ENCODE measurements at regions not wholly inside any gene's neighbourhood (a gene's known extent, or its start where the extent isn't known, plus 50 kb on each side); places are given as distances from the start of the nearest gene placed in this dataset.

GRCh38 chr2:78561876-78562275 is 463.6 kb upstream of the REG3G start:
- Histone ChIP-seq H3K79me2 (ENCODE audit: low read depth) (no peaks in the 10 kb centered on the region), H3K27ac (no peak overlapping the region), H3K27me3 (ENCODE audit: insufficient read depth, low read depth) (no peaks in the 10 kb centered on the region), H3K4me3 (no peak overlapping the region), H3K4me2 (no peak overlapping the region), H2AFZ (no peak overlapping the region), H3K36me3 (ENCODE audit: low read depth) (no peaks in the 10 kb centered on the region), H3K9me2 (ENCODE audit: insufficient read depth) (no peaks in the 10 kb centered on the region; the same call in 1 of the 2 replicates), H3F3A (ENCODE audit: insufficient read depth, low read depth) (no peaks in the 10 kb centered on the region), H4K20me1 (ENCODE audit: insufficient read depth) (no peaks in the 10 kb centered on the region), H3K9me3 (ENCODE audit: insufficient read depth, low read depth) (no peaks in the 10 kb centered on the region), H3K4me1 (replicated peaks; ENCODE audit: insufficient read depth) (no peaks in the 10 kb centered on the region)
- DNase-seq: no peak
- ChIA-PET CTCF (no interaction called here), POLR2A (ENCODE audit: unreplicated experiment) (no interaction called here)
- BruUV-seq (replicated peaks): no TSS peak
- intact Hi-C loops (cut with micrococcal nuclease; ENCODE audit: unreplicated experiment): no loop called here
- TF ChIP-seq EZH2 (IDR thresholded peaks at IDR 0.05; ENCODE audit: low read depth): no peak
- TF ChIP-seq, protein P1, sequence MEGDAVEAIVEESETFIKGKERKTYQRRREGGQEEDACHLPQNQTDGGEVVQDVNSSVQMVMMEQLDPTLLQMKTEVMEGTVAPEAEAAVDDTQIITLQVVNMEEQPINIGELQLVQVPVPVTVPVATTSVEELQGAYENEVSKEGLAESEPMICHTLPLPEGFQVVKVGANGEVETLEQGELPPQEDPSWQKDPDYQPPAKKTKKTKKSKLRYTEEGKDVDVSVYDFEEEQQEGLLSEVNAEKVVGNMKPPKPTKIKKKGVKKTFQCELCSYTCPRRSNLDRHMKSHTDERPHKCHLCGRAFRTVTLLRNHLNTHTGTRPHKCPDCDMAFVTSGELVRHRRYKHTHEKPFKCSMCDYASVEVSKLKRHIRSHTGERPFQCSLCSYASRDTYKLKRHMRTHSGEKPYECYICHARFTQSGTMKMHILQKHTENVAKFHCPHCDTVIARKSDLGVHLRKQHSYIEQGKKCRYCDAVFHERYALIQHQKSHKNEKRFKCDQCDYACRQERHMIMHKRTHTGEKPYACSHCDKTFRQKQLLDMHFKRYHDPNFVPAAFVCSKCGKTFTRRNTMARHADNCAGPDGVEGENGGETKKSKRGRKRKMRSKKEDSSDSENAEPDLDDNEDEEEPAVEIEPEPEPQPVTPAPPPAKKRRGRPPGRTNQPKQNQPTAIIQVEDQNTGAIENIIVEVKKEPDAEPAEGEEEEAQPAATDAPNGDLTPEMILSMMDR (conservative IDR thresholded peaks at IDR 0.05): no peak

GRCh38 chr2:78564666-78565065 is 460.8 kb upstream of the REG3G start:
- BruUV-seq (replicated peaks): no TSS peak
- POLR2A ChIA-PET (ENCODE audit: unreplicated experiment): no interaction called here

GRCh38 chr2:78568782-78569373 is 456.6 kb upstream of the REG3G start:
- no peaks in the 10 kb centered on the region for H3K27me3 ChIP-seq (ENCODE audit: insufficient read depth, low read depth)
- H3K36me3 ChIP-seq (ENCODE audit: low read depth): no peaks in the 10 kb centered on the region
- BruUV-seq (replicated peaks): no TSS peak
- no peak overlapping the region for H3K4me2 ChIP-seq
- H3K9me3 ChIP-seq (ENCODE audit: insufficient read depth, low read depth): no peaks in the 10 kb centered on the region
- POLR2A ChIA-PET (ENCODE audit: unreplicated experiment): no interaction called here
- no peaks in the 10 kb centered on the region for H3K79me2 ChIP-seq (ENCODE audit: low read depth)
- no peaks in the 10 kb centered on the region for H3K4me1 ChIP-seq (replicated peaks; ENCODE audit: insufficient read depth)
- no peak overlapping the region for H2AFZ ChIP-seq
- H3K9me2 ChIP-seq (ENCODE audit: insufficient read depth): no peaks in the 10 kb centered on the region
- TF ChIP-seq, protein P1 (conservative IDR thresholded peaks at IDR 0.05): no peak
- no peak for TF ChIP-seq EZH2 (IDR thresholded peaks at IDR 0.05; ENCODE audit: low read depth)
- no peak for DNase-seq
- H3K4me3 ChIP-seq: no peak overlapping the region
- H3F3A ChIP-seq (ENCODE audit: insufficient read depth, low read depth): no peaks in the 10 kb centered on the region
- intact Hi-C loops (cut with micrococcal nuclease; ENCODE audit: unreplicated experiment): no loop called here
- H3K27ac ChIP-seq: no peak overlapping the region
- no peaks in the 10 kb centered on the region for H4K20me1 ChIP-seq (ENCODE audit: insufficient read depth)
- CTCF ChIA-PET: no interaction called here

More at GRCh38 chr2:78564666-78565065, 460.8 kb upstream of the REG3G start:
- Histone ChIP-seq H3F3A (ENCODE audit: insufficient read depth, low read depth) (no peaks in the 10 kb centered on the region), H3K36me3 (ENCODE audit: low read depth) (no peaks in the 10 kb centered on the region), H3K27me3 (ENCODE audit: insufficient read depth, low read depth) (no peaks in the 10 kb centered on the region), H3K27ac (no peak overlapping the region), H3K4me3 (no peak overlapping the region), H3K9me3 (ENCODE audit: insufficient read depth, low read depth) (no peaks in the 10 kb centered on the region), H3K79me2 (ENCODE audit: low read depth) (no peaks in the 10 kb centered on the region), H4K20me1 (ENCODE audit: insufficient read depth) (no peaks in the 10 kb centered on the region), H3K9me2 (ENCODE audit: insufficient read depth) (no peaks in the 10 kb centered on the region; the same call in 1 of the 2 replicates), H3K4me2 (no peak overlapping the region), H2AFZ (no peak overlapping the region), H3K4me1 (replicated peaks; ENCODE audit: insufficient read depth) (no peaks in the 10 kb centered on the region)
- TF ChIP-seq, protein P1 (conservative IDR thresholded peaks at IDR 0.05): no peak
- TF ChIP-seq EZH2 (IDR thresholded peaks at IDR 0.05; ENCODE audit: low read depth): no peak
- intact Hi-C loops (cut with micrococcal nuclease; ENCODE audit: unreplicated experiment): no loop called here
- CTCF ChIA-PET: no interaction called here
- no peak for DNase-seq

All from PC-9 (cell line).